ENCODE measurements at regions not wholly inside any gene's neighbourhood (a gene's known extent, or its start where the extent isn't known, plus 50 kb on each side); places are given as distances from the start of the nearest gene placed in this dataset.
"Not testable (repeated sequence)": the region's sequence is repeated elsewhere in the genome, so short reads cannot be mapped to it uniquely, and the experiment has no call there.

- FAIRE-seq, result no peak
- H3K27me3 ChIP-seq (ENCODE audit: control insufficient read depth in 3 of 3, insufficient read depth in 3 of 3, low read length in 3 of 3), result peaks cover 0 to 2% (median 0%) of the 10 kb centered on the region in 3 donors
- H3K4me1 ChIP-seq (ENCODE audit: control insufficient read depth in 3 of 3, insufficient read depth in 2 of 3, low read depth in 1 of 3, low read length in 2 of 3), result no peaks in the 10 kb centered on the region
- 36 to 79% (median 57%) methylated on average over 2 of the region's 2 CpGs for WGBS, 3 donors
- H3K4me3 ChIP-seq (ENCODE audit: low read depth in 1 of 3, low read length in 3 of 3), result no peak overlapping the region
- no peaks in the 10 kb centered on the region for H3K9me3 ChIP-seq (ENCODE audit: control insufficient read depth in 2 of 2, insufficient read depth in 1 of 2, low read depth in 1 of 2, low read length in 1 of 2)
- H3K36me3 ChIP-seq (ENCODE audit: control insufficient read depth in 3 of 3, insufficient read depth in 2 of 3, low read depth in 1 of 3, low read length in 3 of 3), result no peaks in the 10 kb centered on the region
- DNase-seq, result no peak
- H3K27ac ChIP-seq (ENCODE audit: low read depth in 1 of 3, low read length in 2 of 3), result no peak overlapping the region
These were observed 90.9 kb upstream of the MTAP start for GRCh38 chr9:21711504-21711903.

- FAIRE-seq (no peak), DNase-seq (no peak)
- Histone ChIP-seq H3K4me1 (ENCODE audit: control insufficient read depth in 3 of 3, insufficient read depth in 2 of 3, low read depth in 1 of 3, low read length in 2 of 3) (no peaks in the 10 kb centered on the region), H3K36me3 (ENCODE audit: control insufficient read depth in 3 of 3, insufficient read depth in 2 of 3, low read depth in 1 of 3, low read length in 3 of 3) (no peaks in the 10 kb centered on the region), H3K9me3 (ENCODE audit: control insufficient read depth in 2 of 2, insufficient read depth in 1 of 2, low read depth in 1 of 2, low read length in 1 of 2) (no peaks in the 10 kb centered on the region), H3K4me3 (ENCODE audit: low read depth in 1 of 3, low read length in 3 of 3) (no peak overlapping the region), H3K27me3 (ENCODE audit: control insufficient read depth in 3 of 3, insufficient read depth in 3 of 3, low read length in 3 of 3) (no peaks in the 10 kb centered on the region), H3K27ac (ENCODE audit: low read depth in 1 of 3, low read length in 2 of 3) (no peak overlapping the region)
- 14 to 28% (median 16%) methylated on average over 1 of the region's 1 CpG for WGBS, 3 donors
These were observed 87.0 kb upstream of the MTAP start for GRCh38 chr9:21715408-21715807.

- WGBS, 3 donors, result 71 to 83% (median 72%) methylated on average over 5 of the region's 5 CpGs
- Histone ChIP-seq H3K9me3 (ENCODE audit: control insufficient read depth in 2 of 2, insufficient read depth in 1 of 2, low read depth in 1 of 2, low read length in 1 of 2) (no peaks in the 10 kb centered on the region), H3K27ac (ENCODE audit: low read depth in 1 of 3, low read length in 2 of 3) (no peak overlapping the region), H3K36me3 (ENCODE audit: control insufficient read depth in 3 of 3, insufficient read depth in 2 of 3, low read depth in 1 of 3, low read length in 3 of 3) (no peaks in the 10 kb centered on the region), H3K4me1 (ENCODE audit: control insufficient read depth in 3 of 3, insufficient read depth in 2 of 3, low read depth in 1 of 3, low read length in 2 of 3) (no peaks in the 10 kb centered on the region), H3K27me3 (ENCODE audit: control insufficient read depth in 3 of 3, insufficient read depth in 3 of 3, low read length in 3 of 3) (no peaks in the 10 kb centered on the region), H3K4me3 (ENCODE audit: low read depth in 1 of 3, low read length in 3 of 3) (no peak overlapping the region)
- FAIRE-seq (no peak), DNase-seq (no peak)
These were observed 81.7 kb upstream of the MTAP start for GRCh38 chr9:21720758-21721157.

- H3K9me3 ChIP-seq (ENCODE audit: control insufficient read depth in 2 of 2, insufficient read depth in 1 of 2, low read depth in 1 of 2, low read length in 1 of 2); DNase-seq; H3K4me1 ChIP-seq (ENCODE audit: control insufficient read depth in 3 of 3, insufficient read depth in 2 of 3, low read depth in 1 of 3, low read length in 2 of 3); H3K27me3 ChIP-seq (ENCODE audit: control insufficient read depth in 3 of 3, insufficient read depth in 3 of 3, low read length in 3 of 3); H3K27ac ChIP-seq (ENCODE audit: low read depth in 1 of 3, low read length in 2 of 3); H3K36me3 ChIP-seq (ENCODE audit: control insufficient read depth in 3 of 3, insufficient read depth in 2 of 3, low read depth in 1 of 3, low read length in 3 of 3); H3K4me3 ChIP-seq (ENCODE audit: low read depth in 1 of 3, low read length in 3 of 3); FAIRE-seq: not testable (repeated sequence)
- WGBS, 3 donors, result 81 to 88% (median 85%) methylated on average over 9 of the region's 9 CpGs
These were observed 75.0 kb upstream of the MTAP start for GRCh38 chr9:21727411-21727810.

GRCh38 chr9:21728781-21729180 is 73.7 kb upstream of the MTAP start:
- Histone ChIP-seq H3K27me3 (ENCODE audit: control insufficient read depth in 3 of 3, insufficient read depth in 3 of 3, low read length in 3 of 3) (no peaks in the 10 kb centered on the region), H3K9me3 (ENCODE audit: control insufficient read depth in 2 of 2, insufficient read depth in 1 of 2, low read depth in 1 of 2, low read length in 1 of 2) (no peaks in the 10 kb centered on the region), H3K27ac (ENCODE audit: low read depth in 1 of 3, low read length in 2 of 3) (no peak overlapping the region), H3K36me3 (ENCODE audit: control insufficient read depth in 3 of 3, insufficient read depth in 2 of 3, low read depth in 1 of 3, low read length in 3 of 3) (no peaks in the 10 kb centered on the region), H3K4me1 (ENCODE audit: control insufficient read depth in 3 of 3, insufficient read depth in 2 of 3, low read depth in 1 of 3, low read length in 2 of 3) (no peaks in the 10 kb centered on the region), H3K4me3 (ENCODE audit: low read depth in 1 of 3, low read length in 3 of 3) (no peak overlapping the region)
- FAIRE-seq (no peak), DNase-seq (no peak)
- 67 to 83% (median 76%) methylated on average over 5 of the region's 5 CpGs for WGBS, 3 donors

- Histone ChIP-seq H3K9me3 (ENCODE audit: control insufficient read depth in 2 of 2, insufficient read depth in 1 of 2, low read depth in 1 of 2, low read length in 1 of 2) (no peaks in the 10 kb centered on the region), H3K27me3 (ENCODE audit: control insufficient read depth in 3 of 3, insufficient read depth in 3 of 3, low read length in 3 of 3) (no peaks in the 10 kb centered on the region), H3K27ac (ENCODE audit: low read depth in 1 of 3, low read length in 2 of 3) (no peak overlapping the region), H3K4me3 (ENCODE audit: low read depth in 1 of 3, low read length in 3 of 3) (no peak overlapping the region), H3K36me3 (ENCODE audit: control insufficient read depth in 3 of 3, insufficient read depth in 2 of 3, low read depth in 1 of 3, low read length in 3 of 3) (no peaks in the 10 kb centered on the region), H3K4me1 (ENCODE audit: control insufficient read depth in 3 of 3, insufficient read depth in 2 of 3, low read depth in 1 of 3, low read length in 2 of 3) (no peaks in the 10 kb centered on the region)
- no peak for FAIRE-seq
- no peak for DNase-seq
- 64 to 75% (median 71%) methylated on average over 2 of the region's 2 CpGs for WGBS, 3 donors
These were observed 72.8 kb upstream of the MTAP start for GRCh38 chr9:21729648-21730047.

GRCh38 chr9:21730899-21731298 is 71.5 kb upstream of the MTAP start:
- Histone ChIP-seq H3K27ac (ENCODE audit: low read depth in 1 of 3, low read length in 2 of 3) (no peak overlapping the region), H3K27me3 (ENCODE audit: control insufficient read depth in 3 of 3, insufficient read depth in 3 of 3, low read length in 3 of 3) (no peaks in the 10 kb centered on the region), H3K4me3 (ENCODE audit: low read depth in 1 of 3, low read length in 3 of 3) (no peak overlapping the region), H3K4me1 (ENCODE audit: control insufficient read depth in 3 of 3, insufficient read depth in 2 of 3, low read depth in 1 of 3, low read length in 2 of 3) (no peaks in the 10 kb centered on the region), H3K9me3 (ENCODE audit: control insufficient read depth in 2 of 2, insufficient read depth in 1 of 2, low read depth in 1 of 2, low read length in 1 of 2) (no peaks in the 10 kb centered on the region), H3K36me3 (ENCODE audit: control insufficient read depth in 3 of 3, insufficient read depth in 2 of 3, low read depth in 1 of 3, low read length in 3 of 3) (no peaks in the 10 kb centered on the region)
- WGBS, 3 donors, result 33 to 54% (median 39%) methylated on average over 1 of the region's 1 CpG
- no peak for DNase-seq
- FAIRE-seq, result no peak

GRCh38 chr9:21741151-21741550 is 61.3 kb upstream of the MTAP start:
- Histone ChIP-seq H3K9me3 (ENCODE audit: control insufficient read depth in 2 of 2, insufficient read depth in 1 of 2, low read depth in 1 of 2, low read length in 1 of 2) (no peaks in the 10 kb centered on the region), H3K4me1 (ENCODE audit: control insufficient read depth in 3 of 3, insufficient read depth in 2 of 3, low read depth in 1 of 3, low read length in 2 of 3) (no peaks in the 10 kb centered on the region), H3K4me3 (ENCODE audit: low read depth in 1 of 3, low read length in 3 of 3) (no peak overlapping the region), H3K27me3 (ENCODE audit: control insufficient read depth in 3 of 3, insufficient read depth in 3 of 3, low read length in 3 of 3) (no peaks in the 10 kb centered on the region), H3K36me3 (ENCODE audit: control insufficient read depth in 3 of 3, insufficient read depth in 2 of 3, low read depth in 1 of 3, low read length in 3 of 3) (no peaks in the 10 kb centered on the region), H3K27ac (ENCODE audit: low read depth in 1 of 3, low read length in 2 of 3) (no peak overlapping the region)
- DNase-seq, result no peak
- no peak for FAIRE-seq

- FAIRE-seq (no peak), DNase-seq (no peak)
- H3K4me3 ChIP-seq (ENCODE audit: low read depth in 1 of 3, low read length in 3 of 3), result no peak overlapping the region
- no peaks in the 10 kb centered on the region for H3K4me1 ChIP-seq (ENCODE audit: control insufficient read depth in 3 of 3, insufficient read depth in 2 of 3, low read depth in 1 of 3, low read length in 2 of 3)
- 28 to 46% (median 38%) methylated on average over 3 of the region's 3 CpGs for WGBS, 3 donors
- H3K36me3 ChIP-seq (ENCODE audit: control insufficient read depth in 3 of 3, insufficient read depth in 2 of 3, low read depth in 1 of 3, low read length in 3 of 3), result no peaks in the 10 kb centered on the region
- H3K27ac ChIP-seq (ENCODE audit: low read depth in 1 of 3, low read length in 2 of 3), result no peak overlapping the region
- no peaks in the 10 kb centered on the region for H3K27me3 ChIP-seq (ENCODE audit: control insufficient read depth in 3 of 3, insufficient read depth in 3 of 3, low read length in 3 of 3)
- no peaks in the 10 kb centered on the region for H3K9me3 ChIP-seq (ENCODE audit: control insufficient read depth in 2 of 2, insufficient read depth in 1 of 2, low read depth in 1 of 2, low read length in 1 of 2)
These were observed 58.1 kb upstream of the MTAP start for GRCh38 chr9:21744320-21744719.

Data from small intestine (tissue), 7 donors.